Progenitor cell of endocrine pancreas (in vitro differentiated cells): ENCODE measurements at regions not wholly inside any gene's neighbourhood (a gene's known extent, or its start where the extent isn't known, plus 50 kb on each side); places are given as distances from the start of the nearest gene placed in this dataset.

Experiments
- DNase-seq: peaks from one replicate; pipeline ENCODE4 v3.0.0; 2021; ENCODE audit warnings: low spot score; ENCODE audit not compliant: unreplicated experiment
- H3K27ac Mint-ChIP-seq: 2 replicates; pipeline ENCODE4 v1.8.0; 2021; ENCODE audit warnings: mild to moderate bottlenecking, moderate library complexity, mixed read lengths
- H3K27me3 Mint-ChIP-seq: 2 replicates; pipeline ENCODE4 v1.8.0; 2021; ENCODE audit warnings: mixed read lengths
- H3K36me3 Mint-ChIP-seq: 2 replicates; pipeline ENCODE4 v1.8.0; 2022; ENCODE audit warnings: mixed read lengths; ENCODE audit not compliant: insufficient read depth
- H3K4me1 Mint-ChIP-seq: 2 replicates; pipeline ENCODE4 v1.8.0; 2021; ENCODE audit warnings: low read depth, mixed read lengths
- H3K4me3 Mint-ChIP-seq: 2 replicates; pipeline ENCODE4 v1.8.0; 2021; ENCODE audit warnings: low read depth, mild to moderate bottlenecking, moderate library complexity, mixed read lengths
- H3K9me3 Mint-ChIP-seq: 2 replicates; pipeline ENCODE4 v1.8.0; 2021; ENCODE audit warnings: low read depth, mixed read lengths
- CTCF ChIP-seq: fragments of 200-600 bp; sonication (generic); IDR thresholded peaks from one replicate; pipeline ENCODE4 v1.5.0; 2021; ENCODE audit warnings: antibody characterized with exemption, mild to moderate bottlenecking; ENCODE audit not compliant: unreplicated experiment

GRCh38 chrX:20499763-20500162 lies 233.1 kb upstream of the RPS6KA3 start:
- TF ChIP-seq CTCF: no peak
- peaks cover 9% of the 10 kb centered on the region for H3K9me3 Mint-ChIP-seq
- no peaks in the 10 kb centered on the region for H3K27me3 Mint-ChIP-seq
- no peaks in the 10 kb centered on the region for H3K36me3 Mint-ChIP-seq
- no peak for DNase-seq
- H3K4me1 Mint-ChIP-seq: peaks cover 8% of the 10 kb centered on the region
- no peak overlapping the region for H3K4me3 Mint-ChIP-seq
- no peak overlapping the region for H3K27ac Mint-ChIP-seq

- peaks cover 8% of the 10 kb centered on the region for H3K4me1 Mint-ChIP-seq
- H3K27ac Mint-ChIP-seq: no peak overlapping the region
- no peak overlapping the region for H3K4me3 Mint-ChIP-seq
- no peak for DNase-seq
- H3K27me3 Mint-ChIP-seq: no peaks in the 10 kb centered on the region
- H3K36me3 Mint-ChIP-seq: no peaks in the 10 kb centered on the region
- TF ChIP-seq CTCF: no peak
- peaks cover 9% of the 10 kb centered on the region for H3K9me3 Mint-ChIP-seq
Observed at GRCh38 chrX:20498851-20499635, 232.3 kb upstream of the RPS6KA3 start.

- TF ChIP-seq CTCF: no peak
Observed at GRCh38 chrX:20495575-20495974, 228.9 kb upstream of the RPS6KA3 start.

GRCh38 chrX:20488473-20488872 lies 221.8 kb upstream of the RPS6KA3 start:
- DNase-seq: no peak
- TF ChIP-seq CTCF: no peak
- Mint-ChIP-seq H3K27ac (no peak overlapping the region), H3K9me3 (peaks cover 18% of the 10 kb centered on the region), H3K4me3 (no peak overlapping the region), H3K36me3 (no peaks in the 10 kb centered on the region), H3K27me3 (no peaks in the 10 kb centered on the region), H3K4me1 (no peaks in the 10 kb centered on the region)

More at GRCh38 chrX:20495575-20495974, 228.9 kb upstream of the RPS6KA3 start:
- no peak for DNase-seq
- Mint-ChIP-seq H3K9me3 (peaks cover 17% of the 10 kb centered on the region), H3K27me3 (no peaks in the 10 kb centered on the region), H3K27ac (no peak overlapping the region), H3K4me3 (no peak overlapping the region), H3K4me1 (peaks cover 8% of the 10 kb centered on the region), H3K36me3 (no peaks in the 10 kb centered on the region)

GRCh38 chrX:20487227-20487626 lies 220.5 kb upstream of the RPS6KA3 start:
- H3K9me3 Mint-ChIP-seq: peaks cover 15% of the 10 kb centered on the region

More at GRCh38 chrX:20487227-20487626, 220.5 kb upstream of the RPS6KA3 start:
- Mint-ChIP-seq H3K27me3 (no peaks in the 10 kb centered on the region), H3K4me1 (no peaks in the 10 kb centered on the region), H3K4me3 (no peak overlapping the region), H3K36me3 (no peaks in the 10 kb centered on the region), H3K27ac (no peak overlapping the region)
- no peak for TF ChIP-seq CTCF
- DNase-seq: no peak
